EL (cell line): ENCODE measurements at regions not wholly inside any gene's neighbourhood (a gene's known extent, or its start where the extent isn't known, plus 50 kb on each side); places are given as distances from the start of the nearest gene placed in this dataset.
"Not testable (repeated sequence)": the region's sequence is repeated elsewhere in the genome, so short reads cannot be mapped to it uniquely, and the experiment has no call there.

ENCODE experiments used
- DNase-seq: peaks from one replicate; pipeline ENCODE4 v3.0.0-alpha.2; 2016

- DNase-seq, result peak; percentile 68
Measured at GRCh38 chr2:212912445-212913103, 238.8 kb downstream of the IKZF2 start.

GRCh38 chr2:212911011-212911410 lies 240.4 kb downstream of the IKZF2 start:
- no peak for DNase-seq

- no peak for DNase-seq
Measured at GRCh38 chr2:212908682-212909435, 242.6 kb downstream of the IKZF2 start.

GRCh38 chr2:212908031-212908430 lies 243.4 kb downstream of the IKZF2 start:
- DNase-seq, result no peak

- DNase-seq, result no peak
Measured at GRCh38 chr2:212906620-212907019, 244.8 kb downstream of the IKZF2 start.

- peak; percentile 76 for DNase-seq
Measured at GRCh38 chr2:212905640-212906201, 245.7 kb downstream of the IKZF2 start.

- DNase-seq, result no peak
Measured at GRCh38 chr2:212904646-212905045, 246.8 kb downstream of the IKZF2 start.

GRCh38 chr2:212903413-212903812 lies 248.0 kb downstream of the IKZF2 start:
- no peak for DNase-seq

GRCh38 chr2:212902421-212902820 lies 249.0 kb downstream of the IKZF2 start:
- no peak for DNase-seq

GRCh38 chr2:212901604-212902275 lies 249.7 kb downstream of the IKZF2 start:
- no peak for DNase-seq

GRCh38 chr2:212900715-212901114 lies 250.7 kb downstream of the IKZF2 start:
- DNase-seq, result no peak

GRCh38 chr2:212898011-212898410 lies 253.4 kb downstream of the IKZF2 start:
- DNase-seq, result no peak

- DNase-seq, result peak; percentile 18
Measured at GRCh38 chr2:212897296-212897695, 254.1 kb downstream of the IKZF2 start.

- no peak for DNase-seq
Measured at GRCh38 chr2:212894026-212894425, 257.4 kb downstream of the IKZF2 start.

- no peak for DNase-seq
Measured at GRCh38 chr2:212893216-212893615, 258.2 kb downstream of the IKZF2 start.

GRCh38 chr2:212892193-212892592 lies 259.2 kb downstream of the IKZF2 start:
- DNase-seq, result peak; percentile 64

- DNase-seq, result no peak
Measured at GRCh38 chr2:212891580-212891979, 259.8 kb downstream of the IKZF2 start.

GRCh38 chr2:212882626-212883025 lies 268.8 kb downstream of the IKZF2 start:
- no peak for DNase-seq

- DNase-seq, result not testable (repeated sequence)
Measured at GRCh38 chr2:212876556-212876955, 274.9 kb downstream of the IKZF2 start.

GRCh38 chr2:212875950-212876349 lies 275.5 kb downstream of the IKZF2 start:
- DNase-seq, result not testable (repeated sequence)

- no peak for DNase-seq
Measured at GRCh38 chr2:212873256-212873655, 278.2 kb downstream of the IKZF2 start.

- DNase-seq, result no peak
Measured at GRCh38 chr2:212871597-212871996, 279.8 kb downstream of the IKZF2 start.

GRCh38 chr2:212864186-212864585 lies 287.2 kb downstream of the IKZF2 start:
- no peak for DNase-seq

- peak; percentile 35 for DNase-seq
Measured at GRCh38 chr2:212863185-212863588, 288.2 kb downstream of the IKZF2 start.
